ENCODE measurements at regions not wholly inside any gene's neighbourhood (a gene's known extent, or its start where the extent isn't known, plus 50 kb on each side); places are given as distances from the start of the nearest gene placed in this dataset.

- no peaks in the 10 kb centered on the region for H3K36me3 ChIP-seq (ENCODE audit: control insufficient read depth in 1 of 2, insufficient read depth in 2 of 2, low read length in 2 of 2)
- H3K9ac ChIP-seq (ENCODE audit: low read length): no peak overlapping the region
- no peaks in the 10 kb centered on the region for H3K79me2 ChIP-seq (ENCODE audit: insufficient read depth, low read length)
- H4K20me1 ChIP-seq (ENCODE audit: insufficient read depth): no peaks in the 10 kb centered on the region
- intact Hi-C loops (cut with micrococcal nuclease): no loop called here
- ChIA-PET POLR2A (no interaction called here), CTCF (no interaction called here), RAD21 (ENCODE audit: low non-redundant PET in 1 of 2, low total read pairs in 2 of 2, uncharacterized antibody in 2 of 2, unreplicated experiment in 2 of 2) (no interaction called here)
- BruUV-seq (replicated peaks): no TSS peak
- no peaks in the 10 kb centered on the region for H3K9me2 ChIP-seq (ENCODE audit: insufficient read depth)
- no peaks in the 10 kb centered on the region for H3K9me3 ChIP-seq (ENCODE audit: control insufficient read depth in 1 of 2, insufficient read depth in 1 of 2, low read depth in 1 of 2, low read length in 2 of 2)
- H3K4me1 ChIP-seq (ENCODE audit: control insufficient read depth in 1 of 2, insufficient read depth in 2 of 2, low read length in 2 of 2): peaks cover 0 to 7% of the 10 kb centered on the region in 2 experiments; a peak in 2 of 4 replicates
- TF ChIP-seq EGR1 (IDR thresholded peaks at IDR 0.05; ENCODE audit: low read depth): no peak
- TF ChIP-seq, protein P1, sequence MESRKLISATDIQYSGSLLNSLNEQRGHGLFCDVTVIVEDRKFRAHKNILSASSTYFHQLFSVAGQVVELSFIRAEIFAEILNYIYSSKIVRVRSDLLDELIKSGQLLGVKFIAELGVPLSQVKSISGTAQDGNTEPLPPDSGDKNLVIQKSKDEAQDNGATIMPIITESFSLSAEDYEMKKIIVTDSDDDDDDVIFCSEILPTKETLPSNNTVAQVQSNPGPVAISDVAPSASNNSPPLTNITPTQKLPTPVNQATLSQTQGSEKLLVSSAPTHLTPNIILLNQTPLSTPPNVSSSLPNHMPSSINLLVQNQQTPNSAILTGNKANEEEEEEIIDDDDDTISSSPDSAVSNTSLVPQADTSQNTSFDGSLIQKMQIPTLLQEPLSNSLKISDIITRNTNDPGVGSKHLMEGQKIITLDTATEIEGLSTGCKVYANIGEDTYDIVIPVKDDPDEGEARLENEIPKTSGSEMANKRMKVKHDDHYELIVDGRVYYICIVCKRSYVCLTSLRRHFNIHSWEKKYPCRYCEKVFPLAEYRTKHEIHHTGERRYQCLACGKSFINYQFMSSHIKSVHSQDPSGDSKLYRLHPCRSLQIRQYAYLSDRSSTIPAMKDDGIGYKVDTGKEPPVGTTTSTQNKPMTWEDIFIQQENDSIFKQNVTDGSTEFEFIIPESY (IDR thresholded peaks at IDR 0.05; ENCODE audit: extremely low read depth, insufficient replicate concordance, low read length): no peak
- no peak for TF ChIP-seq POLR2A (IDR thresholded peaks at IDR 0.05; ENCODE audit: borderline replicate concordance, extremely low read depth, insufficient read depth, insufficient read length)
- no peak for TF ChIP-seq CEBPB (IDR thresholded peaks at IDR 0.05; ENCODE audit: low read depth)
- no peak for TF ChIP-seq CTCF (IDR thresholded peaks at IDR 0.05 in 2 of 3, conservative IDR thresholded peaks at IDR 0.05 in 1 of 3; ENCODE audit: borderline replicate concordance in 1 of 3, insufficient read depth in 1 of 3, low read depth in 2 of 3, low read length in 2 of 3)
- no peak overlapping the region for H2AFZ ChIP-seq (ENCODE audit: low read depth, low read length, poor library complexity, severe bottlenecking)
- H3K27ac ChIP-seq (ENCODE audit: low read depth, low read length): no peak overlapping the region
- DNase-seq (ENCODE audit: low read depth, low spot score) (no peak), ATAC-seq (no peak)
- no peak overlapping the region for H3K4me3 ChIP-seq (replicated peaks in 1 of 2; ENCODE audit: low read depth in 1 of 2, low read length in 2 of 2)
- H3K4me2 ChIP-seq (ENCODE audit: low read length): no peak overlapping the region
- H3K27me3 ChIP-seq (ENCODE audit: insufficient read depth, low read length): no peaks in the 10 kb centered on the region
Observed at GRCh38 chr7:12927635-12928434, 240.4 kb downstream of the ARL4A start.

All from HCT116 (cell line).